ENCODE measurements at regions not wholly inside any gene's neighbourhood (a gene's known extent, or its start where the extent isn't known, plus 50 kb on each side); places are given as distances from the start of the nearest gene placed in this dataset.

DNA sequence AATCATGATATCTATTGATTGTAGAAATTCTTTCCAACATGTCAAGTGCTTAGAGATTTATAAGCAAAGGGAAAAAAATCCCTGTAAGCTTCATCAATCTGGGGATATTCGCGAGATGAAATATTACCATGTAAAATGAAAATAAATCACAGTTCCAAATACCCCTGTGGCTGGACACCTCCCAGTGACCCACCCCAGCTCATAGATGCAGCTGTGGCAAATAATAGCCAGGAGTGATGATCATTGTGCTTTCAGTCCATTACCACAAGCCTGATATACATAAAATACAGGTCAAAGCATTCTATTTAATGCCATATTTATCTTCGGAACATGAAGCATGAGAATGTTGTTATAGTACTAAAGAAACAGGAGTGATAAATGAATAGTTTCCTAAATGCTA, 274.9 kb upstream of the LRRC7 start:
- TF ChIP-seq, protein P1, sequence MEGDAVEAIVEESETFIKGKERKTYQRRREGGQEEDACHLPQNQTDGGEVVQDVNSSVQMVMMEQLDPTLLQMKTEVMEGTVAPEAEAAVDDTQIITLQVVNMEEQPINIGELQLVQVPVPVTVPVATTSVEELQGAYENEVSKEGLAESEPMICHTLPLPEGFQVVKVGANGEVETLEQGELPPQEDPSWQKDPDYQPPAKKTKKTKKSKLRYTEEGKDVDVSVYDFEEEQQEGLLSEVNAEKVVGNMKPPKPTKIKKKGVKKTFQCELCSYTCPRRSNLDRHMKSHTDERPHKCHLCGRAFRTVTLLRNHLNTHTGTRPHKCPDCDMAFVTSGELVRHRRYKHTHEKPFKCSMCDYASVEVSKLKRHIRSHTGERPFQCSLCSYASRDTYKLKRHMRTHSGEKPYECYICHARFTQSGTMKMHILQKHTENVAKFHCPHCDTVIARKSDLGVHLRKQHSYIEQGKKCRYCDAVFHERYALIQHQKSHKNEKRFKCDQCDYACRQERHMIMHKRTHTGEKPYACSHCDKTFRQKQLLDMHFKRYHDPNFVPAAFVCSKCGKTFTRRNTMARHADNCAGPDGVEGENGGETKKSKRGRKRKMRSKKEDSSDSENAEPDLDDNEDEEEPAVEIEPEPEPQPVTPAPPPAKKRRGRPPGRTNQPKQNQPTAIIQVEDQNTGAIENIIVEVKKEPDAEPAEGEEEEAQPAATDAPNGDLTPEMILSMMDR (IDR thresholded peaks at IDR 0.05; ENCODE audit: insufficient read depth, low read length): no peak
- no peak for DNase-seq (ENCODE audit: low read depth)
- no peak overlapping the region for H3K4me3 ChIP-seq (ENCODE audit: low read depth, low read length)

DNA sequence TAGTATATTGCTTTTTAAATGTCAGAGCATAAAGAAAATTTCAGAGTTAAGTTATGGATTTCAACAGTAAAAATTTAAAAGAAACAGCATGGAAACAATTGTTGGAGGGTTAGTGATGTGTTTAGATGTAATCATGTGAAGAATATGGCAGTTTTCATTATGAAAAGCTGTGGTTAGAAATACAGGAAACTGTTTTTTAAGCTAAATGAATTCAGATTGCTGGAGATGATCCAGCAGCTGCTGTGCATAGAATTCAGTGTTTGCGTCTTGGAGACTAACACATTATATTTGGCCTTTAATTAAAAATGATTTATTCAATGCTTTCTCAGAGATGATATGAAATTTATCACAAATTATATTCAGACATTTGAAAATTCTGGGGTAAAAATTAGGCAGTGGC, 273.6 kb upstream of the LRRC7 start:
- no peak overlapping the region for H3K4me3 ChIP-seq (ENCODE audit: low read depth, low read length)
- no peak for DNase-seq (ENCODE audit: low read depth)
- TF ChIP-seq, protein P1 (IDR thresholded peaks at IDR 0.05; ENCODE audit: insufficient read depth, low read length): no peak

DNA sequence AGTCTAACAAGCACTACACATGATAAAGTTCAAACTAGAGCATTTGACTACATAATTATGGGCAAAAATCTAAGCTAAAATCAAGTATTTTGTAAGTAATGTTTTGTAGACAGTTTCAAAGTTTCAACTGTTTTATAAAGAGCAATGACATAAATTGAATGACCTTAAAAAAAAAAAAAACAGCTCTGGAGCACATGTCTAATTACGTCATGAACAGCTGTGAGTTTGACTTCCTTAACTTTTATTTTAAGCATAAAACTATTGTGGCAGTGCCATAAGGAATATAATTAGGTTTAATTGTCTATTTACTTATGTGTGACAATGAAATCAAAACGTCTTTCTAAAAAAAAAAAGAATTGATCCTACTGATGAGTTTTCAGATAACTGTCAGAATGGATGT, 272.5 kb upstream of the LRRC7 start:
- no peak for DNase-seq (ENCODE audit: low read depth)
- TF ChIP-seq, protein P1 (IDR thresholded peaks at IDR 0.05; ENCODE audit: insufficient read depth, low read length): no peak
- H3K4me3 ChIP-seq (ENCODE audit: low read depth, low read length): no peak overlapping the region

DNA sequence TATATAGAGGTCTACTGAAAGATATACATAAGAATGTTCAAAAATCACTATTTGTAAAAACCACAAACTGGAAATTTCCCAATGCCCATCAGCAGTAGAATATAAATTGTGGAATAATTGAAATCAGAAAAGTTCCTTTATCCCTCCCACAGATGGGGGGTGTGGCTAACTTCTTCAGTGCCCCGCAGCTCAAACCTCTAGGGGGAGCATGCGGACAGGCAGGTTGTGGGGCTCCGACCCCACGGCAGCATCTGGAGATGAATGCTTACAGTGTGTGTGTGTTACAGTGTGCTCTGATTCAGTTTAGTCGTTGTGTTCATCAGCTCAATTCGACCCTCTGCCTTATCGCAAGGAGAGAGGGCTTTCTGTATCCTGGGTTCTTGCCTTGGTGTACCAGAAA, 262.1 kb upstream of the LRRC7 start:
- no peak for DNase-seq (ENCODE audit: low read depth)
- no peak overlapping the region for H3K4me3 ChIP-seq (ENCODE audit: low read depth, low read length)

DNA sequence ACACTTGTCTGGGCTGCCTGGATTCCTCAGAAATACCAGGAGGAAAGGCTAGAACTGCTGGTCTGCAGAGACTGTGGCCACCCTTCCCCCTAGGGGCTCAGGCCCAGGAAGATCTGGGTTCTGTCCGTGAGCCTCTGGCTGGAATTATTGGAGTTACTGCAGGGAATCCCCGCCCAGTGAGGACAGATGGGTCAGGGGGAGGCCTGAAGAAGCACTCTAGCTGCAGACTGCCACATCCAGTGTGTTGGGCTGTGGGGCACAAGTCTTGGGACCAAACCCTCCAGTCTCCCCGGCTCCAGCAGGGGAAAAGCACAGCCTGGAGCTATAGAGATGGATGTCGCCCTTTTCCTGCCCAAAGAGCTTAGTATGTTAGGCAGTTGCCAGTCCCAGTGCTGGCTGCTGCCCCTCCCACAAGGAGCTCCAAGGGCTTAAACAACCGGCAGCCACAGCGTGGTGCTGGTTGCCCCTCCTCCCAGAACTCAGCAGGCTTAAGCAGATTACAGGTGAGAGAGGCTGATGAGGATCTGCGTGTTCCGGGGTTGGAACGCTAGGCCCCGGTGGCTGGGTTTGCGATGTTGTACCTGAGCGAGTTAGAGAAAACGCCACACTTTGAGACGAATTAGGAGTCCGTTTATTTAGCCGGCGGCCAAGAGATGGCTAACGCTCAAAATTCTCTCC, 255.5 kb upstream of the LRRC7 start:
- H3K4me3 ChIP-seq (ENCODE audit: low read depth, low read length): no peak overlapping the region
- DNase-seq (ENCODE audit: low read depth): no peak
- TF ChIP-seq, protein P1 (IDR thresholded peaks at IDR 0.05; ENCODE audit: insufficient read depth, low read length): no peak

More for the DNA sequence above, 262.1 kb upstream of the LRRC7 start:
- TF ChIP-seq, protein P1 (IDR thresholded peaks at IDR 0.05; ENCODE audit: insufficient read depth, low read length): no peak

DNA sequence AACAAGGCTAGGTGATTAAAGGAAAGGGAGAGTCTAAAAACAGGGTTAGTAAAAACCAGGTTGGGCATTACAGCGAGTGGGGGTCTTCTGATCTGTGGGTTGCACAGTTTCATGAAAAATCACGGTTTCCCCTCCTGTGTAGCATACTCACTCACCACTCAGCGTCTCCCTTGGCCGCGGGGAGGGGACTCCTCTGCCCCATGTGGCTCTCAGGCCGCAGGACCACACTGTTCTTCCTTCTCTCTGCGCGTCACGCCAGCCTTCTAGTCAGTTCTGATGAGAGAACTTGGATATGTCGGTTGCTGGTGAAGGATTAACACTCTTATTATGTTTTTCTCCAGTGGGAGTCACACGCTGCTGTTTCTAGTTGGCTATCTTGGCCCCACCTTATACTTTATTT, 254.6 kb upstream of the LRRC7 start:
- H3K4me3 ChIP-seq (ENCODE audit: low read depth, low read length): no peak overlapping the region
- TF ChIP-seq, protein P1 (IDR thresholded peaks at IDR 0.05; ENCODE audit: insufficient read depth, low read length): no peak
- no peak for DNase-seq (ENCODE audit: low read depth)

DNA sequence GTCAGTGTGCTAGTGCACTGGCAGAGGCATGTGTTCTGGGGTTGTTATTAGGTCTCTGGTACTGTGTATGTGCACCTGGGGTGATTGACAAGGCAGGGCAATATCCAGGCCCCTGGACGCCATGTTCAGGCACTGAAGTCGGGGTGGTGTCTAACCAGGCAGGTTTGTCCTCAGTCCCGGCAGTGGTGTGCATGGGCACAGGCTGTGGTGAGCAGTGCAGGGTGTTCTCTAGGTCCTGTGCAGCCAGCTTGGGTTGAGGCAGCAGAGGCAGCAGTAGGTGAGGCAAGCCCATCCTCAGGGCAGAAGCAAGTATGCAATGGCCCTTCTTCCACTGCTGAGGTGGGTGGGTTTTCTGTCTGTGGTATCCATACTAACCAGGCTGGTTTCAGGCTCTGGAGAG, 252.3 kb upstream of the LRRC7 start:
- no peak overlapping the region for H3K4me3 ChIP-seq (ENCODE audit: low read depth, low read length)
- no peak for DNase-seq (ENCODE audit: low read depth)
- TF ChIP-seq, protein P1 (IDR thresholded peaks at IDR 0.05; ENCODE audit: insufficient read depth, low read length): no peak
